Chondrocyte (in vitro differentiated cells): ENCODE measurements at regions not wholly inside any gene's neighbourhood (a gene's known extent, or its start where the extent isn't known, plus 50 kb on each side); places are given as distances from the start of the nearest gene placed in this dataset.
A peak's percentile ranks its signal among the peaks of the same experiment; 100 is the strongest.

ENCODE experiments used
- DNase-seq: peaks from one replicate; pipeline ENCODE4 v3.0.0; 2021; ENCODE audit warnings: mixed read lengths, low spot score
- H3K27ac Mint-ChIP-seq: one replicate; pipeline ENCODE4 v1.8.0; 2021; ENCODE audit warnings: mild to moderate bottlenecking, moderate library complexity, mixed read lengths; ENCODE audit not compliant: unreplicated experiment
- H3K27me3 Mint-ChIP-seq: 2 replicates; pipeline ENCODE4 v1.8.0; 2021; ENCODE audit warnings: low read depth, mixed read lengths
- H3K36me3 Mint-ChIP-seq: 2 replicates; pipeline ENCODE4 v1.8.0; 2021; ENCODE audit warnings: low read depth, mixed read lengths
- H3K4me1 Mint-ChIP-seq: 2 replicates; pipeline ENCODE4 v1.8.0; 2021; ENCODE audit warnings: low read depth, mild to moderate bottlenecking, mixed read lengths
- H3K4me3 Mint-ChIP-seq: one replicate; pipeline ENCODE4 v1.8.0; 2021; ENCODE audit warnings: mild to moderate bottlenecking, moderate library complexity, mixed read lengths; ENCODE audit not compliant: unreplicated experiment
- H3K9me3 Mint-ChIP-seq: 2 replicates; pipeline ENCODE4 v1.8.0; 2021; ENCODE audit warnings: low read depth, mixed read lengths
- TF ChIP-seq, protein P1 (sequence below): fragments of 200-600 bp; sonication (generic); IDR thresholded peaks from 2 replicates; pipeline ENCODE4 v1.5.0; 2021; ENCODE audit warnings: antibody characterized with exemption, mild to moderate bottlenecking, moderate library complexity

DNA sequence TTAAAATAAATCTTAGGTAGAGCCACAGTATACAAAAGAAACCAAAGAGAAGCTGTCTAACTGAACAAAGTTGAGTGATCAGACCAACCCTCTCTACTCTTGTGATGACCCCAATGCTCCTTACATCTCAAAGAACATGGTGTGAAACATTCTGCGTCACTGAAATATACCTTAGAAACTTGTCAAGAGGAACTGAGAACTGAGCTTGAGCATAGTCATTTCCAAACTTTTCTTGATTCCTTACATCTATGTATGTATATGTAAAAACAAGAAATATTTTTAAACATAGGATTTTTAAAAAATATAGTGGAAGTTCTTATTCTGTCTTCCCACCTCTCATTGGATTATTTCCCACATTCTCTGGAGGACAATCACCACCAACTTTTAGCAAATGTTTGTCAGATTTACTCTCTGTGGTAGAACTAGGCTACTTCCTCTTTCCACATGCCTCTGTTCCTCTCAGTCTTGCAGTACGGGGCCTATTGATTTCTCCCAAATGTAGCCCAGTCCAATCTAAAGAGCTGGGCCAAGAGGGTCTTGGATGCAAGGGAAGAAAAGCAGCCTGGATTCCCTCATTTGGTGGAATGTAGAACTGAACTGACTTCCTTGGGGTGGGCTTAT lies 98.2 kb upstream of the HHIP start:
- Mint-ChIP-seq H3K36me3 (peaks cover 2% of the 10 kb centered on the region), H3K27me3 (no peaks in the 10 kb centered on the region), H3K9me3 (peaks cover 26% of the 10 kb centered on the region), H3K4me3 (no peak overlapping the region), H3K27ac (no peak overlapping the region), H3K4me1 (no peaks in the 10 kb centered on the region)
- no peak for DNase-seq
- TF ChIP-seq, protein P1, sequence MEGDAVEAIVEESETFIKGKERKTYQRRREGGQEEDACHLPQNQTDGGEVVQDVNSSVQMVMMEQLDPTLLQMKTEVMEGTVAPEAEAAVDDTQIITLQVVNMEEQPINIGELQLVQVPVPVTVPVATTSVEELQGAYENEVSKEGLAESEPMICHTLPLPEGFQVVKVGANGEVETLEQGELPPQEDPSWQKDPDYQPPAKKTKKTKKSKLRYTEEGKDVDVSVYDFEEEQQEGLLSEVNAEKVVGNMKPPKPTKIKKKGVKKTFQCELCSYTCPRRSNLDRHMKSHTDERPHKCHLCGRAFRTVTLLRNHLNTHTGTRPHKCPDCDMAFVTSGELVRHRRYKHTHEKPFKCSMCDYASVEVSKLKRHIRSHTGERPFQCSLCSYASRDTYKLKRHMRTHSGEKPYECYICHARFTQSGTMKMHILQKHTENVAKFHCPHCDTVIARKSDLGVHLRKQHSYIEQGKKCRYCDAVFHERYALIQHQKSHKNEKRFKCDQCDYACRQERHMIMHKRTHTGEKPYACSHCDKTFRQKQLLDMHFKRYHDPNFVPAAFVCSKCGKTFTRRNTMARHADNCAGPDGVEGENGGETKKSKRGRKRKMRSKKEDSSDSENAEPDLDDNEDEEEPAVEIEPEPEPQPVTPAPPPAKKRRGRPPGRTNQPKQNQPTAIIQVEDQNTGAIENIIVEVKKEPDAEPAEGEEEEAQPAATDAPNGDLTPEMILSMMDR: no peak

DNA sequence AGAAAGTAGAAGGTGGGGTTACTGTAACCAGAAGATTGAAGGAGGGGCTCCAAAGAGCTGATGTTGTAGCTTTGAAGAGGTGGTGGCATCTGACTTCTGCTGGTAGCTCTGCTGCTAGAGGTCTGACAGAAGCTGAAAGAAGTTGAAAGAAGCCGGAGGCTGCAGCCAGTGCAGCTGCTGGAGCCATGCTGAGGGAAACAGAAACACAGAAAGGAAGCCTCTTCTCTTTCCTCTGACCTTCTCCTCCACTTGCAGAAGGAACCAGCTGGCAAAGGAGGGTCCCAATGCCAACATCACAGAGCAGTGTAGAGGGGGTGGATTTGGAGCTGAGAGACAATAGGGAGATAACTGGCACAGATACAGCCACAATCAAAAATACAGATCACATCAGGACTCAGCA lies 89.3 kb upstream of the HHIP start:
- no peak overlapping the region for H3K4me3 Mint-ChIP-seq

DNA sequence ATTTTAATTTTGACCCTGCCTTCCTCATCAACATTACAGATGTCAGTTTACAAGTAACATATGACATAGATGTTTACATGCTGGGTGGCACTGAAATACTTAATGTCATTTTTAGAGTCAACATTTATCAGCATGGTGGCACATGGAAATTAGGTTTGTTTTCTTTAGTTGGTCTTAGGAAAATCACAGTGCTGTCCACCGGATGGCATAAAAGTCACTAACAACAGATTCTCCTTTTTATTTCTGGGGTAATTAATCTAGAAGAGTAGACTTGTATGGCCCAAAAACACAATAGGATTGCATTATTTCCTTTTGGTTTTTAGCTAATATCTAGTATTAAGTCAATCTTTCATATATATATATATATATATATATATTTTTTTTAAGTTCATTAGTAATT lies 88.6 kb upstream of the HHIP start:
- H3K4me1 Mint-ChIP-seq: peaks cover 2% of the 10 kb centered on the region
- no peaks in the 10 kb centered on the region for H3K9me3 Mint-ChIP-seq
- no peak overlapping the region for H3K27ac Mint-ChIP-seq
- no peaks in the 10 kb centered on the region for H3K36me3 Mint-ChIP-seq
- DNase-seq: no peak
- H3K27me3 Mint-ChIP-seq: no peaks in the 10 kb centered on the region
- TF ChIP-seq, protein P1: peak; percentile 71
- no peak overlapping the region for H3K4me3 Mint-ChIP-seq

More for the DNA sequence above, 89.3 kb upstream of the HHIP start:
- TF ChIP-seq, protein P1: no peak
- DNase-seq: no peak
- H3K27me3 Mint-ChIP-seq: no peaks in the 10 kb centered on the region
- no peak overlapping the region for H3K27ac Mint-ChIP-seq
- no peaks in the 10 kb centered on the region for H3K4me1 Mint-ChIP-seq
- H3K9me3 Mint-ChIP-seq: no peaks in the 10 kb centered on the region
- no peaks in the 10 kb centered on the region for H3K36me3 Mint-ChIP-seq

DNA sequence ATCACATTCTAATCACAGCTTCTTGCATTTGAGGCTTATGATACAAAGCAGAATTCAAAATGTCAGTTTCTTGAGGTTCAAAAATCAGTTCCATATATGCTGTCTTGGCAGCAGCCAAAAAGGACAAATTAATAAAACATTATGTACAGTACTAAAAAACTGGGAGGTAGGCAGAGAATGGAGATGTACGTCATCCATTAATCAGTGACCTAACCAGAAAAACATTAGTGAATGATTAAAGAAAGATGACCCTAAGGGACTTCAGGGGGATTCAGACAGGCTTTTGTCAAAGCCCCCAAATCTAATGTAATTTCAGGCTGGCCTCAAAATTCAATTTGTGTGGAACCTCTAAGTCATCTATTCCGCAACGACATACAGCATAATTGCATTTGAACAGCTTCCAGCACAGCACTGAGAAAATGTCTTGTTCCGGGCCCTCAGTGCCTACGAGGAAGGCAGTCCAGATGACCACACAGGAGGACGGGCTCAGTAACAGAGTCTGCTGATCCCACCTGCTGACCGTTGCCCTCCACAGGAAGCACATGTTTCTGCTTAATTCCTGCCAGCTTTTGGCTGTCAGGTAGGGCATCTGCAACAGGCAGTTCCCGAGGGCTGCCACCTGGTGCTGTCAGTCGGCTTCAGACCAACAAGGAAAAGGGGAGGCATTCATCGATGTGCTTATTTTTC lies 83.8 kb upstream of the HHIP start:
- TF ChIP-seq, protein P1: no peak
- DNase-seq: no peak

DNA sequence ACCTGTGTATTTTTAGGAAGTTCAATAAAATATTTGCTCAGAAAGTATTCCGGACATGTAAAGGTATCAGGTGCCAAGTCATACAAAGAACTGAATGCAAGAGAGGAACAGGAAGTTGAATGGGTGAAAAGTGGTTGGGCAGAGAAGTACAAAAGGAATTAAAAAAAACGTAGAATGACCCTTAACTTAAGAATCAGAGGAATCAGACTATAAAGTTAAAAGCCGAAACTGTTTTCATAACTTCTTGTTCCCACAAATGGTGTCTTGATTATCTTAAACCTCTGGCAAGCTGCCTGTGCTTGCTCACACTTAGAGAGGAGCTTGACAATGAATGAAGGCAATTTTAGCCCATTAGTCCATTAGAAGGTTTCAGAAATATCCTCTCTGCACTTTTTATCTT lies 81.6 kb upstream of the HHIP start:
- no peak overlapping the region for H3K4me3 Mint-ChIP-seq
- H3K4me1 Mint-ChIP-seq: peaks cover 38% of the 10 kb centered on the region
- H3K27me3 Mint-ChIP-seq: no peaks in the 10 kb centered on the region
- H3K36me3 Mint-ChIP-seq: no peaks in the 10 kb centered on the region
- TF ChIP-seq, protein P1: no peak
- H3K27ac Mint-ChIP-seq: peak overlapping the region; percentile 55
- H3K9me3 Mint-ChIP-seq: no peaks in the 10 kb centered on the region
- DNase-seq: no peak

More for the DNA sequence above, 83.8 kb upstream of the HHIP start:
- H3K4me3 Mint-ChIP-seq: peak overlapping the region; percentile 15
- no peaks in the 10 kb centered on the region for H3K9me3 Mint-ChIP-seq
- peaks cover 38% of the 10 kb centered on the region for H3K4me1 Mint-ChIP-seq
- H3K27ac Mint-ChIP-seq: no peak overlapping the region
- H3K36me3 Mint-ChIP-seq: no peaks in the 10 kb centered on the region
- no peaks in the 10 kb centered on the region for H3K27me3 Mint-ChIP-seq
